GM18499 (cell line): ENCODE measurements at regions not wholly inside any gene's neighbourhood (a gene's known extent, or its start where the extent isn't known, plus 50 kb on each side); places are given as distances from the start of the nearest gene placed in this dataset.
"Not testable (repeated sequence)": the region's sequence is repeated elsewhere in the genome, so short reads cannot be mapped to it uniquely, and the experiment has no call there.

Source experiments
- ATAC-seq: cut with Tn5 transposase; IDR thresholded peaks from one replicate; pipeline ENCODE4 v1.9.1; 2021; ENCODE audit warnings: moderate number of reproducible peaks; ENCODE audit not compliant: insufficient read depth, unreplicated experiment

DNA sequence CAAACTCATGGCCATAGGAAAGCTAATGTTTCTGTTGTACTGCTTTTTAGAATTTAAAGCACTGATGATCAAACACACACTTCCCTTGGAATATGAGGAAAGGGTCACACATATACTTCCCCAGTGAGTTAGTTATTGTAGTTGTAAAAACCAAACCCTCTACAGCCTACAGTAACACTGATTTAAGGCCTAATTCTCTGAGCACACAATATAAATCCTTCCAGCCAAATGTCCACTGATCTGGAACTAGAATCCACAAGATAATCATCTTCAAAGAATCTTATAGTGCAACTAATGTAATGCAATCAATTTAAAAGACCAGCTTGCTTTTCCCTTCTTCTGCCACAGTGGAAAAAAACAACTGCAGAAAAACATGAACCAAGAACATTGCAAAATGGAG, 219.3 kb downstream of the CAAP1 start:
- no peak for ATAC-seq

DNA sequence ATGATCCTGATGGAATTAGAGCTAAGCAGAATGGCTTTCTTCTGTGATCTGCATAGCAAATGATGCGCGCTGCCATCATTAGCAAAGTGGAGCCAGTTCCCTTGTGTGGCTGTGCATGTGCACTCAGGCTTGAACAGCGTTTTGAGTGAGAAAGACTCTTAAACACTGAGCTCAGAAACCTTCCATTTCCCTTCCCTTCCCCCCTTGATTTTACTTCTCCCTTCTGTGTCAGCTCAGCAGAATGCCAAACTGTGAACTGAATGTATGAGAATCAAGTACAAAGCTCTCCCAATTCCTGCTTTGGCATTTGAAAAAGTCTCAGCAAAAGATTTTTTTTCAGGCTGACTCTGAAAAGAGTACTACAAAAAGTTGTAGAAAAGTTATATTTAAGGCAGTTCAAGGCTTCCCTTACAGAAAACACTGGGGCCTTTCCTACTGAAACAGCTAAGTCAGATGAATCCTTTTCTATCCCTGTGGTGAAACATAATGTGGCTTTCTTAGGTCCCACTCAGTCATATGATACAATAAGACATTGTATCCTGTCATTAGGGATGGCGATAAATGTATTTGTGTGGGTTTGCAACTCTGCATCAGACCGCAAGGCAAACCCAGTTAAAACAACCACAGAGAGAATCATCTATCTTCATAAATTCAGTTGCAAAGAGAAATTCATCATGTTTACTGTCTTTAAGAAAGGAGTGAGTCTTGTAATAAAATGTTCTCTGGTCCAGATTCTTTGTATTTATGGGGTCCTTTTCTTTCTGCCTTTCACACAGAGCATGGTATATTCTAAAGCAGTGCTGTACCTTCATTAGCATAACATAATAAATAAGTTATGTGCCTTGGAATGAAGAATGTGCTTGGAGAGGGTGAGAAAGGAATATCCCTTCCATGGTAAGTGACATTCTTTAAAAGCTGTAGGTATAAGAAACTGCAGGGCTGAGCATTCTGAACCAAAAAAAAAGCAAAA, 222.6 kb downstream of the CAAP1 start:
- no peak for ATAC-seq

DNA sequence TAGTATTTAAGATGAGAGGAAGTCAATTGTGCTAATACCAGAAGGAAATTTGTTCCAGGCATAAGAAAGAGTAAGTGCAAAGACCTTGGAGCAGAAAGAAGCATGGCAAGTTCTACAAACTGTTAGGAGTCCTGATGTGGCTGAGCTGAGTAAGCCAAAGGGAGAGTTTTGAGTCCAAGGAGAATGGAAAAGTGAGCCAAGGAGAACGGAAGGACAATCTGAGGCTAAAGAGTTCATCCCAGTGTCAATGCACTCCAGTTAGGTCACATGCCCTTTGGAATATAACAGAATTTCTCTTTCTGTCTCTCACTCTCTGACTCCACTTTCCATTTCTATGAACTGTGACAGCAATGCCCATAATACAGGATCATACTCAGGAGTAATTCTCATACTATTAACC, 224.7 kb downstream of the CAAP1 start:
- ATAC-seq: no peak

DNA sequence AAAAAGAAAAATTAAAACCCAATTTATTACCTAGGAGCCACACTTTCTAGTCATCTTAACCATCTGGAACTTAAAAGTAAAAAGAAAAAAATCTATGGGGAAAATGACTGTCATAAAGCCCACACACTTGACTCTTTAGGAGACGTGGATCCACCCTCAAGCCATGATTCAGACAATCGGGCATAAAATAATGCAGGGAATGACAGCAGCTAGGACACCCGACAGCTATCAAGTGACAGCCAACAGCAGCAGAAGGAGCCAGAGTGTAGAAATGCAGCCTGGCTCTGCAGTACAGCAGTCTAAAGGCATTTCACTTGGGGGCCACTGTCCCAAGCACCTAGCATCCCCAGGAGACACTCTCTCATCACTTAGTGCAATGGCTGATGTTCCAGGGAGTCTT, 226.9 kb downstream of the CAAP1 start:
- no peak for ATAC-seq

DNA sequence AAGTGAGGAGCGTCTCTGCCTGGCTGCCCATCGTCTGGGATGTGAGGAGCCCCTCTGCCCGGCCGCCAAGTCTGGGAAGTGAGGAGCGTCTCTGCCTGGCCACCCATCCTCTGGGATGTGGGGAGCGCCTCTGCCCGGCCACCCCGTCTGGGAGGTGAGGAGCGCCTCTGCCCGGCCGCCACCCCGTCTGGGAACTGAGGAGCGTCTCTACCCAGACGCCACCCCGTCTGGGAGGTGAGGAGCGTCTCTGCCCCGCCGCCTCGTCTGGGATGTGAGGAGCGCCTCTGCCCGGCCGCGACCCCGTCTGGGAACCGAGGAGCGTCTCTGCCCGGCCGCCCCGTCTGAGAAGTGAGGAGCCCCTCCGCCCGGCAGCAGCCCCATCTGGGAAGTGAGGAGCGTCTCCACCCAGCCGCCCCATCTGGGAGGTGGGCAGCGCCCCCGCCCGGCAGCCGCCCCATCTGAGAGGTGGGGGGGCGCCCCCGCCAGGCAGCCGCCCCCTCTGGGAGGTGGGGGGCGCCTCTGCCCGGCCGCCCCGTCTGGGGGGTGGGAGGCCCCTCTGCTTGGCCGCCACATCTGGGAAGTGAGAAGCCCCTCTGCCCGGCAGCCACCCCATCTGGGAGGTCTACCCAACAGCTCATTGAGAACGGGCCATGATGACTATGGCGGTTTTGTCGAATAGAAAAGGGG, 228.4 kb downstream of the CAAP1 start:
- ATAC-seq: not testable (repeated sequence)

DNA sequence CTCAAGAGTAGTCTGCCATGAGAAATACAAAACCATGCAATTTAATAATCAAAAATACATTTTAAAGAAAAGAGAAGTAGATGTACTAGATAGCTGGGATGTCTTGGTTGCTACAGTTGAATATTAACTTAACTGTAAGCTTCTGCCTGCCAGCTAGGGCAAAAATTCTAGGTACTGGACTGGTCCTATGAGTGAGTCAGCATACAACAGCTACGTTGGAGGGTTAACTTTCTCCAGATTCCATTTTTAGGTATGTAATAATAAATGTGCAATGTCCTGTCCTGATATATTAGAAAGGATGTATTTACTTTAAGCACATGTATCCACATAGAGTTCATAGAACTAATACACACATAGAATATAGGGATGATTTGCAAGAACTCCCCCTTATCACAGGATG, 230.1 kb downstream of the CAAP1 start:
- no peak for ATAC-seq

DNA sequence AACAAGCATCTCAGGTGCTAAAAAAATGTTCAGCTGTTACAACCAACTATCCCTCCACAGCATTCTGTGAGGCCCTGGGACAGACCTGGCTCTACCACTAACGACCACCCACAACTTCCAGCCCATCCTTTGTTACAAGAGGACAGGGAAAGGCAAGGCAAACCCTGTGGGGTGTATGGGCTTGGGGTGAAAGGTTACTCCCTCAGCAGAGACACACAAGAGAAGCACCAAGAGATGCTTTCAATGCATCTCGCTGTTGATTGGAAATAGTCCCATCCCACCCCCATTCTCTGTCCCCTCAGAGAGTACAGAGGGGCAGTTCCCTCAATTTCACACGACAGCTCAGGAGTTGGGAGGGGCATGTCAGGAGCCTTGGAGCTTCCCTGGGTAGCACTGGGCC, 234.1 kb downstream of the CAAP1 start:
- ATAC-seq: no peak

DNA sequence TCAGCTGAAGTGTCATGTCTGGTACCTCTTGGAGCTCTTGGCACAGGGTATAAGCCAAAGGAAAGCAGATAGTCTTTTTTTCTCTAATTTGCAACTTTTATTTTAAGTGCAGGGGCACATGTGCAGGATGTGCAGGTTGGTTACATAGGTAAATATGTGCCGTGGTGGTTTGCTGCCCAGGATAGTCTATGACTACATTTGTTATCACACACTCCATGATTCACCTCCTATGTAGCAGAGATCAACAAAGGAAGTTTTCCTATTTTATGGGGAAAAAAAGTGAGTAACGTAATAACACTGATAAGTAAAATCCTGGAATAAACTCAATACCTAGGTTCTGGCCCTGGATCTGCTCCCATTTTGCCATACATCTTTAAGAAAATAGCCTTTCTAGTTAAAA, 234.6 kb downstream of the CAAP1 start:
- ATAC-seq: no peak

DNA sequence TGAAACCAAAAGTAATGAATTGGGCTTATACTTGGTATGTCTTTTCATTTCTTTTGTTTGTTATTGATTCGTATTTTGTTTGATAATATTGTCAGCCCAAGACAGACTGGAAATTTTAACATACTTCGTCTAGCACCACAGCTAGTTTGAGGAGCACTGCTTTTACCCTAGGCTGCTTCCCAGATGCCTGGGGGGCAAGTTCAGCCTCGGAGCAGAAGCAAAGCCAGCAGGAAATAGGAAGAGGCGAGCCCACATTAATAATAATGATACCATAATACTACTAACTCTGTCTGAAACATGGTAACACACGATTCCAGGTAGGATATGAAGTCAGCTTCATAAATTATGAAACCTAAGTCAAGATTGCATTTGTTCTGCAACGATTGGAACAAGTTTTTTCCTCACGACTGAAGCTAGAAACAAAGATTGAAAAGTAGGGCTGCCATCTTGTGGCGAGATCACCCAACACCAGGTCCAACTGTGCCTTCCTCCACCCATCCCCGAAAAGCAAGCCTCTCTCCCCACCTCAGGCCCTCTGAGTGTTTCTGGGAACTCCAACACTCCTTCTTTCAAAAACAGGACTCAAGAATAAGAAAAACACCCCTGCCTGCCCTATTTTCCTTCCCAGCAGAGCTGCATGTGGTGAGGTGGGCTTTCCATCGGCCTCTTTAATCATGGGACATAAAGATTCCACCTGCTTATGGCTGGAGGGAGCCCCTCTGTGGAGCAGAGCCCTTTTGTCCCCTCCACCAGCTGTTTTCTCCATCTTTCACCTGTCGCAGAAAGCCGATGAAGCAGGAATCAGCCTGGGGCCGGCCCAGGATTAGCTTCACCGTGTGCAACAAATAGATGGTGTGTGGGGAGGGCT, 236.4 kb downstream of the CAAP1 start:
- no peak for ATAC-seq

DNA sequence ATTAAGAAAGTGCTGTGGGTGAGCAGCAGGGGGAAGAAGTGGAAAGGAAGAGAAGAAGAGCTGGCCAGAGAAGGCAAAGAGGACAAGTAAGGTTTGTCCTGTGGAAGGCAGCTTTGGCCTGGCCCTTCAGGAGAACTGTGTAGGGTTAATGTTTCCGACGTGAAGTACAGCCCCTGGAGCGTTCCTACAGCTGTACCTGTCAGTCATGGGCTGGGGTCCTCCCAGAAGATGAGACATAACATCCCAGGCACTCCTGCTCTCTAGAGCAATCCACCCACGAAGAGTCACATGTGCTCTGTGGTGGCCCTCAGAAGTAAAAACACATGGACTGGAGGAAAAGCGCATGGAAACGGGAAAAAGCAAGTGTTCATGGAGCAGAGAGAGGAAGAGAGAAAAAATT, 237.4 kb downstream of the CAAP1 start:
- ATAC-seq: no peak

DNA sequence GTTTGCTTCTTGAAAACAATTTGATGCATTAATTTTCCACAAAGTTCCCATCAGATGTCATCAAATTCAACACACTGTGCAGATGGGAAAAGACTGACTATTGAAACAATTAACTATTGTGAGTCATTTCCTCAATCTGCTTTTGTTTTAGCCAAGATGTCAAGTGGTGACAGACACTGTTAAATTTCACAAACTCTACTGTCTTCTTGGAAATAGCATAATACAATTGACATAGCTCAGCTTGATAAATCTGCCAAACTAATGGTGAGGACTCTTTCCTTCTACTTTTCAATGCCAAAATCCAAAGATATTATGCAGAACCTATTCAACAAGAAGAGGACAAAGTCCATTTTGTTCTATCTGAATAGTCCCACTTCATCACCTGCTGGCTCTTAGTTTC, 242.3 kb downstream of the CAAP1 start:
- no peak for ATAC-seq

DNA sequence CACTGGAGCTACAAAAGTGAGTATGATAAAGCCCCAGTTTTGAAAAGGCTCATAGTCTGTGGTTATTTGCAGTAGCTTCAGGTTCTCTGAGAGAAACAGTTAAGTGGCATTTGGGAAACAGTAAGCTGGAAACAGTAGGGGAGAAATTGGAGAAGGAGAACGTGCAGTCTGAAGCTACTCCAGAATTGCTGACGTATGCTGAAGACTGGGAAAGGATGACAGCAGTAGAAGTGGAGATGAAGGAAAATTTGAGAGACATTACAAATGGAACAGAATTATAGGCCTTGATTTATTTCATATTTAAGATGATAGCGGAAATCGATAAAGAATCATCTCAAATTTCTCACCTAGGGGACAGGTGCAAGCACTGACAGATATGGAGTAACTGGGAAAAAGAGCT, 248.8 kb downstream of the CAAP1 start:
- ATAC-seq: no peak

DNA sequence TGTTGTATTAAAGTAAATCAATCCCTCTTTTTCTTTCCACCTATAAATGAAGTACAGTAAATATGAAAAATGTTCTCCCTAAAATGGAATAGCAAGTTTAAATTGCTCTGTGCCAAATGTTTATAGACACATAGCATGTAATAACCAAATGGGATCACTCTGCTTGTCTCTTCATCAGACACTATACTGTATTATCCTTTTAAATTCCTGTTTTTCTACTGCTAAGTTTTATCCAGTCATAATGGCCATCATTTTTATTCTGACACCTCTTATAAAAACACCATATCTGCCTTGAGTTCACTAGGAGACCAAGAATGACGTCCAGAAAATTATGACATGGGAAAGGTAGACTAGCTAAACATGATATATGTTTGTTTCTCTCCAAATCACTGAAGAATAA, 252.8 kb downstream of the CAAP1 start:
- no peak for ATAC-seq

DNA sequence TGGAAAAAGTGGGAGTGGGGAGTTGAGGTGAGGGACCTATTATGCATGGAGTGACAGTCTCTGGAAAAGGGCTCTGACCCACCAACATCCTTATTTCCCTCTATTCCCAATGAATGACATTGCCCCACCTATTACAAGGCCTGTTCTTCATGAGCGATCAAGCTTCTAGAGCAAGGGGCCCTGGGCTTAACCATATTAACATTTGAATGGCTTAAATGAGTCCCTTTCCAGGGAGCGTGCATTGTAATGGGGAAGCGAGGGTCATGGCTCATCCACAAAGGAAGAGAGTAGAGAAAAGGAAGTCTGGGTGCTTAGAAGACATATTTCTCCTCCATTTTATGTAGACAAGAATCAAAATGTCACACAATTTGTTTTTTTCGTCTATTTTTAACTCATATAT, 255.5 kb downstream of the CAAP1 start:
- ATAC-seq: no peak

DNA sequence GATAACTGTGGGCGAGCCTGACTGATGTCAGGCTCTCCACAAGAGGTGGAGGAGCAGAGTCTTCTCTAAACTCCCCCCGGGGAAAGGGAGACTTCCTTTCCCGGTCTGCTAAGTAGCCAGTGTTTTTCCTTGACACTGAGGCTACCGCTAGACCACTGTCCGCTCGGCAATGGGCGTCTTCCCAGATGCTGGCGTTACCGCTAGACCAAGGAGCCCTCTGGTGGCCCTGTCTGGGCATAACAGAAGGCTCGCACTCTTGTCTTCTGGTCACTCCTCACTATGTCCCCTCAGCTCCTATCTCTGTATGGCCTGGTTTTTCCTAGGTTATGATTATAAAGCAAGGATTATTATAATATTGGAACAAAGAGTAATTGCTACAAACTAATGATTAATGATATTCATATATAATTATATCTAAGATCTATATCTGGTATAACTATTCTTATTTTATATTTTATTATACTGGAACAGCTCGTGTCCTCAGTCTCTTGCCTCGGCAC, 278.7 kb downstream of the CAAP1 start:
- ATAC-seq: not testable (repeated sequence)

DNA sequence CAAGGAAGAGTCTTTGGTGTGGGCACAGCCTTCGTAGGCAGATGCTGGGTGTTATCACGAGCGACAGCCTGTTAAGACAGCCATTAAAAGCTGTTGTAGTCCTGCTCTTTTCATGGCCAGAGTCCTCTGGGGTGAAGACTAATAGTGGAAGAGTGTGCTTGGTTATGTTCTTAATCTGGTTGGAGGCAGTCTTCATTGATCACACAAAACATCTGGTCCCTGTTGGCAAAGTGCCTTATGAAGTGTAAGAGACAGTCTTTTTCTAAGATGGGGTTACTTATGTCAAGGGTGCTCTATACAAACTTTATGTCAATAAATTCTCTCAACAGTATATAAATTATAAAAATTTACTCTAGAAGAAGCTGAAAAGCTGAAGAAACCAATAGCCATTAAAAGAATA, 280.4 kb downstream of the CAAP1 start:
- no peak for ATAC-seq

DNA sequence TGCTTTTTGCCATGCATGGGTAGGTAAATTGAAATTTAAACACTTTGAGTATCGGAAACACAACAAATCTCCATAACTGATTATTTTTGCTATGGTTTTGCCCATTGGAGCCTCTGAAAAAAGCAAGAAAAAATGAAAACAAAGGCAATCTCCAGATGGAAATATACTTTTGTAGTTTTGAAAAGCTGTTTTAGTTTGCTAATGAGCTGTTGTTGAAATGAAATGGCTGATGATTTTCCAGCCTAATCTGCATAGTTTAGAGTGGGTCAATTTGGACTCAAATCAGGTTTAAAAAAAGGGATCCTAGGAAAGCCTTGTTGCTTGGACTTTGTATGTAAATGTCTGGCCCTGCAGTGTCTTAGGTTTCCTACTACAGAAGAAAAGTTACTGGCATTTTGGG, 285.8 kb downstream of the CAAP1 start:
- ATAC-seq: no peak

DNA sequence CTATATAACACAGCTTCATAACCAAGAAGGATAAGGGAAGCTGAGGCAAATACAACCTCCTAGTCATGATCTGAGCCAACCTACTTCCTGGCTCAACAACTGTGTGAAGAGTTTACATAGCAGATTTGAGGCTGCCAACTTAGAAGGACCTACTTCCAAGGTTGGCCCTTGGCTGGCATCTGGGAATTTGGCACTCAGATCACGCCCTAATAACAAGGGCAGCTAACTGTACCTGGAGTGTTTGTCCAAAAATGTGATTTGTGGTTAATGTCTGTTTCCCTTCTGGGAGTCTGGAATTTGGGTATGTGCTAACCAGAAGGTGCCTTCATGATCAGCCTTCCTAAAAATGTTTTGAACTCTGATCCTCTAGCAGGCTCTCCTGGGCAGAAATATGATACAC, 287.2 kb downstream of the CAAP1 start:
- no peak for ATAC-seq

DNA sequence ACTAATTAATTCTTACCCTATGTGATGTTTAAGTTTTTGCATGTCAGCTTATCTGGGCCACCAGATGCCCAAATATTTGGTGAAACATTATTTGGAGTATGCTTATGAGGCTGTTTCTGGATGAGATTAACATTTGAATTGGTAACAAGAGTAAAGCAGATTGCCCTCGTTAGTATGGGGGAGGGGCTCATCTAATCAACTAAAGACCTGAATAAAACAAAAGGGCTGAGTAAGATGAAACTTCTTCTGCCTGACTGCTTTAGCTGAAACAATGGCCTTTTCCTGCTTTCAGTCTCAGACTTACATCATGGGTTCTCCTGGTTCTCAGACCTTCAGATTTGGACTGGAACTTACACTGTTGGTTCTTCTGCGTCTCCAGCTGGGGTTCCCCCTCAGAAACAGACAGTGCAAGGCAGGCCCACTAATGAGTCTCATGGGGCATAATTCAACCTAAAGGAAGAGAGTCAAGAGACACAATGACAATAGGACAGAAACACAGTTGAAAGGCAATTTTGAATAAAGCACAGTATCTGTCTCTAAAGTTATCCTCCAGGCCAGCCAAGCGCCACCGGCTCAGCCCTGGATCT, 288.4 kb downstream of the CAAP1 start:
- ATAC-seq: no peak

DNA sequence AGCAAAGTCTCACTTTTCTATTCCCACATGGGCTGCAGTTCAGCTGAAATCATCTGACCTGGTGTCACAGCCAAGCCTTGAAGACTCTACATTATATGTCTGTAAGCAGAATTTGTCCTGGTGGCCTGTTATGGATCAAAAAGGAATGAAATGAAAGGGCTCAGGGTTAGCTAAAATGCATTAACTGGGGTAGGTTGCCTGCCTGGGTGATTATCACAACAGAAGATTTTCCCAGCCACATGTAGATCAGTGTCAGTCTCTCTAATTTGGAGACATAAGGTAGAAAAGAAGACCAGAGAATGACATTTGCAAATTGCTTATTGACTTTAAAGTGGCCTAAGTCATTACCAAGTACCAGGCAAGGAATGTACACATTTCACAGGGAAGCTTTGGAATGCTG, 289.0 kb downstream of the CAAP1 start:
- no peak for ATAC-seq
